Panc1 (cell line): ENCODE measurements at regions not wholly inside any gene's neighbourhood (a gene's known extent, or its start where the extent isn't known, plus 50 kb on each side); places are given as distances from the start of the nearest gene placed in this dataset.

Experiments used
- ATAC-seq: fragments of 200-7000 bp; cut with Tn5 transposase; 2 replicates; pipeline ENCODE4 v1.9.1; 2020; ENCODE audit warnings: mild to moderate bottlenecking, moderate library complexity
- BruUV-seq: library from RNA; stranded (reverse); fragments of 400-500 nt; replicated peaks from 2 replicates; lab custom pipeline; 2021; lab: Mats Ljungman, UMichigan
- CTCF ChIA-PET: fragments of 300-600 bp; sonication (Branson Sonifier 250); formaldehyde crosslinking; loops from one replicate; lab custom pipeline; 2022; ENCODE audit warnings: antibody characterized with exemption; lab: Charles Lee
- POLR2A ChIA-PET: fragments of 300-600 bp; sonication (Branson Sonifier 250); formaldehyde crosslinking; loops from one replicate; lab custom pipeline; 2022; ENCODE audit warnings: antibody characterized with exemption; lab: Charles Lee
- DNase-seq: peaks from one replicate; pipeline ENCODE4 v3.0.0-alpha.2; 2010; ENCODE audit warnings: low read depth, low spot score
- H3K27ac ChIP-seq: 2 replicates; pipeline ENCODE4 v1.5.1; 2011; ENCODE audit warnings: mild to moderate bottlenecking, low read length, inconsistent platforms
- H3K27me3 ChIP-seq: fragments of 200-500 bp; sonication (Bioruptor generic); 2 replicates; pipeline ENCODE4 v1.6.0; 2014; ENCODE audit warnings: low read length, inconsistent platforms; ENCODE audit not compliant: control insufficient read depth, insufficient read depth
- H3K36me3 ChIP-seq: fragments of 200-500 bp; sonication (Bioruptor generic); 2 replicates; pipeline ENCODE4 v1.5.1; 2014; ENCODE audit warnings: inconsistent platforms, mild to moderate bottlenecking, low read length, moderate library complexity; ENCODE audit not compliant: control insufficient read depth, insufficient read depth
- H3K4me1 ChIP-seq: 2 replicates; pipeline ENCODE4 v1.5.1; 2011; ENCODE audit warnings: inconsistent platforms, mild to moderate bottlenecking, low read length, moderate library complexity; ENCODE audit not compliant: control insufficient read depth, insufficient read depth
- H3K4me3 ChIP-seq, 2 experiments: 2 replicates each; pipeline ENCODE4 v1.5.1; 2011 to 2012; ENCODE audit warnings: low read depth in 2 of 2, low read length in 2 of 2, mild to moderate bottlenecking in 2 of 2, inconsistent platforms in 1 of 2, moderate library complexity in 1 of 2
- H3K9me3 ChIP-seq: fragments of 200-500 bp; sonication (Bioruptor generic); 2 replicates; pipeline ENCODE4 v1.5.1; 2014; ENCODE audit warnings: low read depth, mild to moderate bottlenecking, inconsistent platforms, low read length, moderate library complexity; ENCODE audit not compliant: control insufficient read depth, insufficient read depth
- CTCF ChIP-seq: fragments of 450-650 bp; IDR thresholded peaks from 2 replicates; pipeline ENCODE4 v1.5.1; 2017; ENCODE audit warnings: mild to moderate bottlenecking
- POLR2AphosphoS5 ChIP-seq: IDR thresholded peaks from 2 replicates; pipeline ENCODE4 v1.6.1; 2012; ENCODE audit warnings: mild to moderate bottlenecking, low read depth, low read length, moderate library complexity
- REST ChIP-seq, 2 experiments: IDR thresholded peaks; 2 replicates each; pipeline ENCODE4 v1.6.1; 2011 to 2012; ENCODE audit warnings: low read depth in 2 of 2, control low read depth in 1 of 2, low read length in 1 of 2, mild to moderate bottlenecking in 1 of 2, moderate library complexity in 1 of 2; ENCODE audit not compliant: insufficient read depth in 1 of 2
- SIN3A ChIP-seq: IDR thresholded peaks from 2 replicates; pipeline ENCODE4 v1.6.1; 2012; ENCODE audit warnings: low read depth, mild to moderate bottlenecking, low read length, moderate library complexity, borderline replicate concordance; ENCODE audit not compliant: insufficient read depth
- TCF7L2 ChIP-seq: IDR thresholded peaks from 2 replicates; pipeline ENCODE4 v1.6.1; 2011; ENCODE audit warnings: mild to moderate bottlenecking, low read depth, low read length, inconsistent platforms
- in situ Hi-C: cut with HindIII; loops from 2 replicates; pipeline ENCODE4 v1.10.0; 2016; ENCODE audit warnings: low sequenced_read_pairs, low pct_unique_long_range_greater_than_20kb
- intact Hi-C: fragments of 100-400 bp; cut with micrococcal nuclease; formaldehyde crosslinking; loops from one replicate; pipeline ENCODE4 v1.10.0; 2022; ENCODE audit not compliant: unreplicated experiment

GRCh38 chr3:78462021-78462420 lies 1305.8 kb downstream of the ROBO1 start:
- H3K4me3 ChIP-seq: no peak overlapping the region
- ATAC-seq: no peak
- no peak for TF ChIP-seq SIN3A
- TF ChIP-seq REST (IDR thresholded peaks at IDR 0.05; ENCODE audit: insufficient read depth in 1 of 2, low read depth in 2 of 2, low read length in 1 of 2): no peak
- TF ChIP-seq POLR2AphosphoS5: no peak
- no peak for TF ChIP-seq CTCF
- no peak for TF ChIP-seq TCF7L2
- in situ Hi-C loops: no loop called here
- POLR2A ChIA-PET: no interaction called here
- no TSS peak for BruUV-seq
- DNase-seq: no peak
- no peaks in the 10 kb centered on the region for H3K9me3 ChIP-seq
- intact Hi-C loops: no loop called here
- no peak overlapping the region for H3K27ac ChIP-seq
- H3K27me3 ChIP-seq: no peaks in the 10 kb centered on the region
- CTCF ChIA-PET: no interaction called here
- no peaks in the 10 kb centered on the region for H3K36me3 ChIP-seq
- no peaks in the 10 kb centered on the region for H3K4me1 ChIP-seq

GRCh38 chr3:78476076-78476475 lies 1291.7 kb downstream of the ROBO1 start:
- DNase-seq (no peak), ATAC-seq (no peak)
- no peaks in the 10 kb centered on the region for H3K4me1 ChIP-seq
- POLR2A ChIA-PET: no interaction called here
- H3K27ac ChIP-seq: no peak overlapping the region
- H3K4me3 ChIP-seq: no peak overlapping the region
- TF ChIP-seq POLR2AphosphoS5 (no peak), SIN3A (no peak)
- in situ Hi-C loops (no loop called here), intact Hi-C loops (no loop called here)
- CTCF ChIA-PET: no interaction called here
- H3K9me3 ChIP-seq: no peaks in the 10 kb centered on the region
- BruUV-seq: no TSS peak
- H3K27me3 ChIP-seq: no peaks in the 10 kb centered on the region
- H3K36me3 ChIP-seq: no peaks in the 10 kb centered on the region

GRCh38 chr3:78481050-78481449 lies 1286.7 kb downstream of the ROBO1 start:
- no peaks in the 10 kb centered on the region for H3K36me3 ChIP-seq
- DNase-seq (no peak), ATAC-seq (no peak)
- H3K4me3 ChIP-seq: no peak overlapping the region
- no peaks in the 10 kb centered on the region for H3K27me3 ChIP-seq
- in situ Hi-C loops (no loop called here), intact Hi-C loops (no loop called here)
- no peaks in the 10 kb centered on the region for H3K4me1 ChIP-seq
- BruUV-seq: no TSS peak
- H3K27ac ChIP-seq: no peak overlapping the region
- POLR2A ChIA-PET: no interaction called here
- TF ChIP-seq CTCF: no peak
- TF ChIP-seq TCF7L2: no peak
- TF ChIP-seq POLR2AphosphoS5: no peak
- TF ChIP-seq SIN3A: no peak
- CTCF ChIA-PET: no interaction called here
- no peaks in the 10 kb centered on the region for H3K9me3 ChIP-seq
